Common myeloid progenitor, CD34-positive (primary cell): ENCODE measurements at regions not wholly inside any gene's neighbourhood (a gene's known extent, or its start where the extent isn't known, plus 50 kb on each side); places are given as distances from the start of the nearest gene placed in this dataset.
"Not testable (repeated sequence)": the region's sequence is repeated elsewhere in the genome, so short reads cannot be mapped to it uniquely, and the experiment has no call there.

ENCODE experiments used
- CTCF ChIA-PET: fragments of 350-600 bp; sonication (Branson Sonifier 250); formaldehyde crosslinking; loops from one replicate; lab custom pipeline; 2021; ENCODE audit warnings: antibody characterized with exemption; lab: Charles Lee
- POLR2A ChIA-PET: fragments of 350-600 bp; sonication (Branson Sonifier 250); formaldehyde crosslinking; loops from one replicate; lab custom pipeline; 2021; ENCODE audit warnings: antibody characterized with exemption; lab: Charles Lee
- DNase-seq, 3 donors: peaks; one replicate each; pipeline versions ENCODE4 v3.0.0 to v3.0.0-alpha.2; 2013
- H3K27ac ChIP-seq, 2 experiments: 1 replicate in 1 of 2; 2 replicates in 1 of 2; pipeline ENCODE4 v1.7.0; 2013; ENCODE audit warnings: inconsistent platforms in 2 of 2, low read length in 2 of 2, mild to moderate bottlenecking in 2 of 2, low read depth in 1 of 2, moderate library complexity in 1 of 2; ENCODE audit not compliant: severe bottlenecking in 2 of 2, insufficient read depth in 1 of 2, poor library complexity in 1 of 2
- H3K27me3 ChIP-seq, 5 experiments: replicated peaks in 2 of 5; 1 replicate in 3 of 5; 2 replicates in 2 of 5; pipeline versions ENCODE4 v1.6.1 to v1.7.0; 2013; ENCODE audit warnings: low read length in 4 of 5, mild to moderate bottlenecking in 2 of 5, moderate library complexity in 2 of 5, inconsistent platforms in 1 of 5; ENCODE audit not compliant: insufficient read depth in 5 of 5, control insufficient read depth in 4 of 5
- H3K36me3 ChIP-seq, 4 experiments: 1 replicate in 2 of 4; 2 replicates in 2 of 4; pipeline versions ENCODE4 v1.6.1 to v1.7.0; 2013; ENCODE audit warnings: low read length in 3 of 4, control low read depth in 1 of 4, mild to moderate bottlenecking in 1 of 4; ENCODE audit not compliant: control insufficient read depth in 4 of 4, insufficient read depth in 4 of 4
- H3K4me1 ChIP-seq, 4 experiments: 1 replicate in 3 of 4; 2 replicates in 1 of 4; pipeline versions ENCODE4 v1.6.1 to v1.7.1; 2013; ENCODE audit warnings: low read length in 3 of 4, mild to moderate bottlenecking in 3 of 4, control low read depth in 1 of 4, inconsistent platforms in 1 of 4, moderate library complexity in 1 of 4; ENCODE audit not compliant: control insufficient read depth in 4 of 4, insufficient read depth in 4 of 4; ENCODE audit errors: control extremely low read depth in 1 of 4
- H3K4me3 ChIP-seq, 7 experiments: 1 replicate in 4 of 7; 2 replicates in 3 of 7; pipeline versions ENCODE4 v1.5.1 to v1.7.0; 2013; ENCODE audit warnings: mild to moderate bottlenecking in 7 of 7, low read length in 6 of 7, moderate library complexity in 6 of 7, inconsistent platforms in 2 of 7, low read depth in 2 of 7, control low read depth in 1 of 7; ENCODE audit not compliant: insufficient read depth in 4 of 7, control insufficient read depth in 1 of 7; ENCODE audit errors: extremely low read depth in 1 of 7
- H3K9me3 ChIP-seq, 5 experiments: 1 replicate in 4 of 5; 2 replicates in 1 of 5; pipeline versions ENCODE4 v1.6.1 to v1.7.1; 2013; ENCODE audit warnings: low read length in 4 of 5, mild to moderate bottlenecking in 2 of 5, inconsistent platforms in 1 of 5, low read depth in 1 of 5, moderate library complexity in 1 of 5; ENCODE audit not compliant: control insufficient read depth in 4 of 5, insufficient read depth in 2 of 5; ENCODE audit errors: control extremely low read depth in 1 of 5
- WGBS: methylation state at CpG from one replicate; pipeline ENCODE4 v1.1.5; 2013; ENCODE audit not compliant: insufficient coverage; 5-methylcytosine and 5-hydroxymethylcytosine counted together

DNA sequence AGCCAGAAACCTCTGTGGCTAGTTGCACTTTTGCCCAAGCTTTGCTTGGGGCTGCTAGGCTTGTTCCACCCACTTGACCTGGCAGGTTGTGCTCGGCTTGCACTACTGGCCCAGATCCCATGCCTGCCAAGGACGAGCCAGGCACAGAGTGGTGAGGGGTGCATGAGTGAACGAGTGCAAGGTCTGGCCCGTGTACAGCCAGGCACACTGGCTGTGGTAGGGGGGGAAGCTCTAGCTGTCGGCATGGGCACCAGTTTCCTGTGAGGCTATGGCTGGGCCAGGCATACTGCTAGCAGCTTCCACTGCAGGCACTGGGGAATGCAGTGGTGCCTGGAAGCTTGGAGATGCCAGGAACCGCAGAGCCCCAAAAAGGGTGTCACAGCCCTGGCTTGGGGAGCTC is 210.4 kb downstream of the AKAIN1 start:
- H3K4me3 ChIP-seq, result no peak overlapping the region
- H3K27me3 ChIP-seq, result no peaks in the 10 kb centered on the region
- peaks cover 0 to 3% (median 0%) of the 10 kb centered on the region in 5 experiments for H3K9me3 ChIP-seq
- 88% methylated on average over 5 of the region's 6 CpGs for WGBS
- no peaks in the 10 kb centered on the region for H3K4me1 ChIP-seq
- ChIA-PET POLR2A (no interaction called here), CTCF (no interaction called here)
- no peaks in the 10 kb centered on the region for H3K36me3 ChIP-seq
- DNase-seq, result no peak
- H3K27ac ChIP-seq, result no peak overlapping the region

DNA sequence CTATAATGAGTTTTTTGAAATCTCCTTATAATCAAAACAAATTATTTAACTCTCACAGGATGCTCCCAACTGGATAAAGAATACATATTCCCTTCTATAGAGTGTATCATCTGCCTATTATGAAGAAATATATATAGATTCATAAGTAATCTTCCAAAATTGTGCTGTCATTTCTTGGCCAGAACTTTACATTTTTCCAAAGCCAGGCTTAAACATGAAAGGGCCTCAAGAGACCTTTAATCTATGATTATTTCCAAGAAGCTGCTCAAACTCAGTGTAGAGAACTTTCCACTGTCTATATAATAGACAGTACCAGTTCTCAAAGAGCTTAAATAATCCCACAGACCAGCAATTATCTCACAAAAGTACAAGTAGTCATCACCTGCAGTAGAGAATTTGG is 211.0 kb downstream of the AKAIN1 start:
- Histone ChIP-seq H3K9me3 (peaks cover 0 to 3% (median 0%) of the 10 kb centered on the region in 5 experiments), H3K27me3 (no peaks in the 10 kb centered on the region), H3K4me1 (no peaks in the 10 kb centered on the region), H3K36me3 (no peaks in the 10 kb centered on the region), H3K4me3 (no peak overlapping the region), H3K27ac (no peak overlapping the region)
- ChIA-PET POLR2A (no interaction called here), CTCF (no interaction called here)
- no peak for DNase-seq

GRCh38 chr18:4961121-4961909 is 235.7 kb downstream of the AKAIN1 start:
- WGBS, result 96% methylated on average over 2 of the region's 4 CpGs
- Histone ChIP-seq H3K9me3 (peaks cover 0 to 3% (median 0%) of the 10 kb centered on the region in 5 experiments), H3K36me3 (no peaks in the 10 kb centered on the region), H3K4me3 (no peak overlapping the region), H3K27ac (no peak overlapping the region), H3K4me1 (no peaks in the 10 kb centered on the region), H3K27me3 (no peaks in the 10 kb centered on the region)
- CTCF ChIA-PET, result interaction anchor here (0.6 kb wide), 1 partner anchor 279 kb away, joined by 3 read pairs; no protein-coding TSS in a partner anchor
- DNase-seq, result no peak
- POLR2A ChIA-PET, result no interaction called here

DNA sequence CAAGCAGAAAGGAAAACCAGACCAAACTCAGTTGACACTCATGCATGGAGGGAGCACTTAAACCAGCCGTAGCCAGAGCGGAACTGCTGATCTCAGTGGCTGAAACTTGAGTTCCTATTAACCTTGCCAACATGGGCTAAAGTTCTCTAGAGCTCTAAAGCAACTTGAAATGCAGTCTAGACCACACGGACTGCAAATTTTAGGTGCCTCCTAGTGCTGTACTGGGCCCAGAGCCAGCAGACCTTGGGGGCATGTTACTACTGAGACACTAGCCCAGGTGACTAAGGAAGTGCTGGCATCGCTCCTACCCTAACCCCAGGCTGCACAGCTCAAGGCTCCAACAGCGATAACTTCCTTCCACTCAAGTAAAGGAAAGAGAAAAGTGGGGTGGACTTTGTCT is 236.5 kb downstream of the AKAIN1 start:
- no peaks in the 10 kb centered on the region for H3K36me3 ChIP-seq
- no peaks in the 10 kb centered on the region for H3K4me1 ChIP-seq
- whole genome bisulfite sequencing, result 100% methylated on average over 3 of the region's 5 CpGs
- H3K27ac ChIP-seq, result no peak overlapping the region
- POLR2A ChIA-PET, result no interaction called here
- H3K9me3 ChIP-seq, result peaks cover 0 to 3% (median 0%) of the 10 kb centered on the region in 5 experiments
- no peak overlapping the region for H3K4me3 ChIP-seq
- no peak for DNase-seq
- CTCF ChIA-PET, result no interaction called here
- H3K27me3 ChIP-seq, result no peaks in the 10 kb centered on the region

- no peaks in the 10 kb centered on the region for H3K36me3 ChIP-seq
- DNase-seq, result no peak
- peaks cover 0 to 5% (median 3%) of the 10 kb centered on the region in 5 experiments for H3K9me3 ChIP-seq
- H3K4me1 ChIP-seq, result no peaks in the 10 kb centered on the region
- 80% methylated on average over 1 of the region's 1 CpG for WGBS
- no peak overlapping the region for H3K27ac ChIP-seq
- ChIA-PET CTCF (no interaction called here), POLR2A (no interaction called here)
- H3K27me3 ChIP-seq, result no peaks in the 10 kb centered on the region
- no peak overlapping the region for H3K4me3 ChIP-seq
These were observed 265.8 kb downstream of the AKAIN1 start for GRCh38 chr18:4931209-4931608.

DNA sequence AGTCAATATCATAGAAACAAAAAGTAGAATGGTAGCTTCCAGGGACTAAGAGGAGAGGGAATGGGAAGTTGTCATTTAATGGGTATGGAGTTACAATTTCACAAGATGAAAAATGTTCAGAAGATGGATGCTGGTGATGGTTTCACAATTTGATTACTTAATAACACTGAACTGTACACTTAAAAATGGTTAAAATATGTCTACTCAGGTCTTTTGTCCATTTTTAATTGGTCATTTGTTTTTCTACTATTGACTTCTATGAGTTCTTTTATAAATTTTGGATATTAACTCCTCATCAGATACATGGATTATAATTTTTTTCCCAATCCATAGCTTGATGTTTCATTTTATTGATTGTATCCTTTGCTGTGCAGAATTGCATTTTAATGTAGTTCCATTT is 275.5 kb downstream of the AKAIN1 start:
- Histone ChIP-seq H3K36me3 (no peaks in the 10 kb centered on the region), H3K27me3 (no peaks in the 10 kb centered on the region), H3K9me3 (no peaks in the 10 kb centered on the region), H3K4me1 (no peaks in the 10 kb centered on the region), H3K27ac (no peak overlapping the region), H3K4me3 (no peak overlapping the region)
- CTCF ChIA-PET, result no interaction called here
- no peak for DNase-seq
- POLR2A ChIA-PET, result no interaction called here

DNA sequence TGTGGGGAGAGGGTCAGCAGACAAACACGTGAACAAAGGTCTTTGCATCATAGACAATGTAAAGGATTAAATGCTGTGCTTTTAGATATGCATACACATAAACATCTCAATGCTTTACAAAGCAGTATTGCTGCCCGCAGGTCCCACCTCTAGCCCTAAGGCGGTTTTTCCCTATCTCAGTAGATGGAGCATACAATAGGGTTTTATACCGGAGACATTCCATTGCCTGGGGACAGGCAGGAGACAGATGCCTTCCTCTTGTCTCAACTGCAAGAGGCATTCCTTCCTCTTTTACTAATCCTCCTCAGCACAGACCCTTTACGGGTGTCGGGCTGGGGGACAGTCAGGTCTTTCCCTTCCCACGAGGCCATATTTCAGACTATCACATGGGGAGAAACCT is 279.5 kb downstream of the AKAIN1 start:
- H3K4me3 ChIP-seq, H3K36me3 ChIP-seq, H3K27ac ChIP-seq, H3K4me1 ChIP-seq, H3K27me3 ChIP-seq, POLR2A ChIA-PET, DNase-seq, H3K9me3 ChIP-seq, CTCF ChIA-PET: not testable (repeated sequence)
- WGBS, result no CpG with 5 or more reads among the region's 7 CpGs
